Thymus (tissue), 11 donors: ENCODE measurements at regions not wholly inside any gene's neighbourhood (a gene's known extent, or its start where the extent isn't known, plus 50 kb on each side); places are given as distances from the start of the nearest gene placed in this dataset.

Experiments used
- DNase-seq, 9 donors: peaks; one replicate each; pipeline ENCODE4 v3.0.0-alpha.2; 2013; ENCODE audit warnings: low spot score in 9 of 9, low read depth in 6 of 9, missing footprints in 1 of 9
- H3K27ac ChIP-seq, 2 donors: one replicate each; pipeline ENCODE4 v1.5.1; 2013; ENCODE audit warnings: control low read depth in 1 of 2, low read depth in 1 of 2, low read length in 1 of 2, mild to moderate bottlenecking in 1 of 2, moderate library complexity in 1 of 2
- H3K27me3 ChIP-seq, 2 donors: one replicate each; pipeline ENCODE4 v1.5.1; 2013; ENCODE audit warnings: low read length in 1 of 2; ENCODE audit not compliant: control insufficient read depth in 2 of 2, insufficient read depth in 1 of 2
- H3K36me3 ChIP-seq, 2 donors: one replicate each; pipeline ENCODE4 v1.5.1; 2013; ENCODE audit warnings: low read length in 1 of 2, mild to moderate bottlenecking in 1 of 2, moderate library complexity in 1 of 2; ENCODE audit not compliant: control insufficient read depth in 2 of 2, insufficient read depth in 2 of 2
- H3K4me1 ChIP-seq, 2 donors: one replicate each; pipeline ENCODE4 v1.5.1; 2013; ENCODE audit warnings: low read length in 2 of 2; ENCODE audit not compliant: control insufficient read depth in 2 of 2, insufficient read depth in 2 of 2
- H3K4me3 ChIP-seq, 2 donors: one replicate each; pipeline ENCODE4 v1.5.1; 2013; ENCODE audit warnings: low read length in 2 of 2, control low read depth in 1 of 2, mild to moderate bottlenecking in 1 of 2
- H3K9me3 ChIP-seq, 2 donors: one replicate each; pipeline ENCODE4 v1.5.1; 2013; ENCODE audit warnings: low read length in 1 of 2, mild to moderate bottlenecking in 1 of 2; ENCODE audit not compliant: control insufficient read depth in 2 of 2, insufficient read depth in 1 of 2
- WGBS: extraction: QIAGEN DNeasy Blood & Tissue Kit; methylation state at CpG from one replicate; pipeline ENCODE4 v1.1.7; 2013; 5-methylcytosine and 5-hydroxymethylcytosine counted together
- donor health status: healthy.

- H3K4me3 ChIP-seq: no peak overlapping the region
- no peaks in the 10 kb centered on the region for H3K36me3 ChIP-seq
- no peak overlapping the region for H3K27ac ChIP-seq
- H3K9me3 ChIP-seq: no peaks in the 10 kb centered on the region
- no peaks in the 10 kb centered on the region for H3K4me1 ChIP-seq
- H3K27me3 ChIP-seq: no peaks in the 10 kb centered on the region
- DNase-seq: no peak
- WGBS: 86% methylated on average over 2 of the region's 2 CpGs
Observed at GRCh38 chr7:123360631-123361030, 160.9 kb upstream of the SLC13A1 start.

GRCh38 chr7:123355576-123356190 lies 155.9 kb upstream of the SLC13A1 start:
- H3K27ac ChIP-seq: no peak overlapping the region
- no peaks in the 10 kb centered on the region for H3K4me1 ChIP-seq
- H3K36me3 ChIP-seq: no peaks in the 10 kb centered on the region
- no peak for DNase-seq
- no peak overlapping the region for H3K4me3 ChIP-seq
- H3K9me3 ChIP-seq: no peaks in the 10 kb centered on the region
- 83% methylated on average over 5 of the region's 5 CpGs for WGBS
- H3K27me3 ChIP-seq: no peaks in the 10 kb centered on the region

- Histone ChIP-seq H3K27me3 (no peaks in the 10 kb centered on the region), H3K4me1 (no peaks in the 10 kb centered on the region), H3K27ac (no peak overlapping the region), H3K9me3 (no peaks in the 10 kb centered on the region), H3K36me3 (no peaks in the 10 kb centered on the region), H3K4me3 (no peak overlapping the region)
- DNase-seq: no peak
- WGBS: 88% methylated on average over 2 of the region's 2 CpGs
Observed at GRCh38 chr7:123352973-123353372, 153.2 kb upstream of the SLC13A1 start.

GRCh38 chr7:123351516-123352505 lies 152.0 kb upstream of the SLC13A1 start:
- Histone ChIP-seq H3K36me3 (no peaks in the 10 kb centered on the region), H3K27me3 (no peaks in the 10 kb centered on the region), H3K27ac (no peak overlapping the region), H3K4me3 (no peak overlapping the region), H3K9me3 (no peaks in the 10 kb centered on the region), H3K4me1 (no peaks in the 10 kb centered on the region)
- no peak for DNase-seq
- 90% methylated on average over 7 of the region's 7 CpGs for WGBS

- no peaks in the 10 kb centered on the region for H3K27me3 ChIP-seq
- no peak for DNase-seq
- H3K27ac ChIP-seq: no peak overlapping the region
- no peaks in the 10 kb centered on the region for H3K36me3 ChIP-seq
- 88% methylated on average over 3 of the region's 3 CpGs for WGBS
- no peaks in the 10 kb centered on the region for H3K9me3 ChIP-seq
- H3K4me3 ChIP-seq: no peak overlapping the region
- no peaks in the 10 kb centered on the region for H3K4me1 ChIP-seq
Observed at GRCh38 chr7:123351027-123351426, 151.3 kb upstream of the SLC13A1 start.

GRCh38 chr7:123348690-123349089 lies 148.9 kb upstream of the SLC13A1 start:
- Histone ChIP-seq H3K27me3 (no peaks in the 10 kb centered on the region), H3K9me3 (no peaks in the 10 kb centered on the region), H3K4me3 (no peak overlapping the region), H3K36me3 (no peaks in the 10 kb centered on the region), H3K27ac (no peak overlapping the region), H3K4me1 (no peaks in the 10 kb centered on the region)
- DNase-seq: no peak
- WGBS: 73% methylated on average over 1 of the region's 1 CpG

- no peaks in the 10 kb centered on the region for H3K36me3 ChIP-seq
- no peaks in the 10 kb centered on the region for H3K4me1 ChIP-seq
- H3K4me3 ChIP-seq: no peak overlapping the region
- H3K27ac ChIP-seq: no peak overlapping the region
- H3K9me3 ChIP-seq: no peaks in the 10 kb centered on the region
- no peak for DNase-seq
- no peaks in the 10 kb centered on the region for H3K27me3 ChIP-seq
Observed at GRCh38 chr7:123346766-123347165, 147.0 kb upstream of the SLC13A1 start.

- H3K27ac ChIP-seq: no peak overlapping the region
- no peak for DNase-seq
- H3K9me3 ChIP-seq: no peaks in the 10 kb centered on the region
- no peak overlapping the region for H3K4me3 ChIP-seq
- H3K27me3 ChIP-seq: no peaks in the 10 kb centered on the region
- 92% methylated on average over 1 of the region's 1 CpG for WGBS
- H3K36me3 ChIP-seq: no peaks in the 10 kb centered on the region
- no peaks in the 10 kb centered on the region for H3K4me1 ChIP-seq
Observed at GRCh38 chr7:123343611-123344010, 143.8 kb upstream of the SLC13A1 start.

GRCh38 chr7:123341102-123341501 lies 141.3 kb upstream of the SLC13A1 start:
- no peak for DNase-seq
- Histone ChIP-seq H3K27ac (no peak overlapping the region), H3K27me3 (no peaks in the 10 kb centered on the region), H3K36me3 (no peaks in the 10 kb centered on the region), H3K4me1 (no peaks in the 10 kb centered on the region), H3K4me3 (no peak overlapping the region), H3K9me3 (no peaks in the 10 kb centered on the region)
- 43% methylated on average over 1 of the region's 1 CpG for whole genome bisulfite sequencing
